ENCODE measurements at regions not wholly inside any gene's neighbourhood (a gene's known extent, or its start where the extent isn't known, plus 50 kb on each side); places are given as distances from the start of the nearest gene placed in this dataset.
"Not testable (repeated sequence)": the region's sequence is repeated elsewhere in the genome, so short reads cannot be mapped to it uniquely, and the experiment has no call there.

- no peak for DNase-seq (ENCODE audit: low read depth in 4 of 4, low spot score in 1 of 4)
Observed at GRCh38 chr11:38594895-38595294, 1996.9 kb upstream of the RAG2 start.

DNA sequence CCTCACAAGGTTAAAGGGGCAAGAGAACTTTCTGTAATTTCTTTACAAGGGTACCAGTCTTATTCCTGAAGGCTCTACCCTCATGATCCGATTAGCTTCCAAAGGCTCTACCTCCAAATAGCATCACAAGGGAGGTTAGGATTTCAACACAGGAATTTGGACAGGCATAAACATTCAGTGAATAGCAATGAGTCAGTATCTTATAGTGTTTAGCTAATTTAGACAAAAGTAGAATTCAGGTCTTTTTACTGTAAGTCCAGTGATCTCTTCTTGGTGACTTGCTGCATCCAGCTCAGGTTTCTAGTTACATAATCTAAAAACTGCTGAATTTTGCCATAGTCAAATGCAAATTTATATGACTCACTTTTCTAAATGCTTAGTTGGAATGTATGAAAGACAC is 1995.6 kb upstream of the RAG2 start:
- no peak for DNase-seq (ENCODE audit: low read depth in 4 of 4, low spot score in 1 of 4)

DNA sequence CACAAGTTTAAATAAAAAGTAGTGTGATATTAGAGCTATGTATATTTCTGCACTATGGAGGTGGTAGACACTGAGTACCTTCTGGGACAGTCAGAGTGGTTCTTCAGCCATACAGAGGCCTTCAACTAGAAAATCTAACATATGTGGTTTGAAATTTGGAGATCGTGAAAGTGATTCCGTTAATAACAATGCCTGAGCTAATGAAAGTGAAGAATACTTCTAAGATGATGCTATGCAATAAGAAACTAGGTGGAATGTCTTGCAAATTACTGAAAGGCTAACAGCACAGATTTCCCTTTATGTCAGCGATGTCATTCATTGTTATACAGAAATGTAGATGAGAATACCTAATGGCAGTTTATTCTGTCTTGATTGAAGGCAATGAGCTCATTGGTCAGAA is 1984.7 kb upstream of the RAG2 start:
- DNase-seq (ENCODE audit: low read depth in 4 of 4, low spot score in 1 of 4) = no peak

DNA sequence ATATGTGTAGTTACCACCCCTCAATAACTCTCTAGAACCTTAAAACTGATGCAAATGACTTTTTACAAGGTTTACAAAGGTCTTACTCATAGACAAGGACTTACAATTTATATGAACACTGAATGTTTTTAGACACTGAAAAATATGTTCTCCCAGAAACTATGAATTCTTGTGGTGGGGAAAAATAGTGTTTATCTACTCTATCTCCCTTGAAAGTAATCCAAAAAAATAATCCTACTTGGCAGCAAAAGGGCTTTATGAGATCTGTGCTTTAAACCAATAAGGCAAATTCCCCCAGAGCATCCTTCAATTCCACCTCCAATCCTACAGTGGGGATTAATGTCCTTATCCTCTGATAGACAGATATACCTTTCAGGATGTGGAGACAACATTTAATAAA is 1984.1 kb upstream of the RAG2 start:
- no peak for DNase-seq (ENCODE audit: low read depth in 4 of 4, low spot score in 1 of 4)

DNA sequence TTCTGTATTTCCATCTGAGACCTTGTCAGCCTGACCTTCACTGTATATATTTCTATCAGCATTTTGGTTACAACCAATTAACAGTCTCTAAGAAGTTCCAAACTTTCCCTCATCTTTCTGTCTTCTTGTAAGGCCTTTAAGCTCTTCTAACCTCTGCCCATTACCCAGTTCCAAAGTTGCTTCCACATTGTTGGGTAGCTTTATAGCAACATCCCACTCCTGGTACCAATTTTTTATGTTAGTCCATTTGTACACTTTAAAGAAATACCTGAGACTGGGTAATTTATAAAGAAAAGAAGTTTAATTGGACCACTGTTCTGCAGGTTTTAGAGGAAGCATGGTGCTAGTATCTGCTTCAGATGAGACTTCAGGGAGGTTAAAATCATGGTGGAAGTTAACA is 1979.7 kb upstream of the RAG2 start:
- DNase-seq (ENCODE audit: low read depth in 4 of 4, low spot score in 1 of 4) = no peak

- no peak for DNase-seq (ENCODE audit: low read depth in 4 of 4, low spot score in 1 of 4)
Observed at GRCh38 chr11:38562562-38562961, 1964.5 kb upstream of the RAG2 start.

DNA sequence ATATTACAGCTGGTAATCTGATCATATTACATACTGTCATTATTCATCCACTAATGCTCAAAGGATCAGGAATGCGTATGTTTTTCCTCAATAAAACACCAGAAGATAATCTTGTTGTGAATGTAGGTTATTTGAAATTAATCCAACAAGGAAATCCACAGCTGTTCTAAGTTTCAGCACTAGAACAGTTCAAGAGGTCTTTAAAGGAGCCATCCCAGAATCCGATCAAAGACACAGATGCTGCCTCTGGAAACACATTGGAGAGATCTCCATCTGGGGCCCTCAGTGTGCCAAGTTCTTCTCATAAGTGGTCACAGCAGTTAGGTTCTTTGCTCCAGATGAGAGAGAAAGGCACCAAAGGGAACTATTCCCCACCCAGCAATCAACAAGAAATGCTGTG is 1955.1 kb upstream of the RAG2 start:
- DNase-seq (ENCODE audit: low read depth in 4 of 4, low spot score in 1 of 4) = no peak

- no peak for DNase-seq (ENCODE audit: low read depth in 4 of 4, low spot score in 1 of 4)
Observed at GRCh38 chr11:38547462-38547861, 1949.4 kb upstream of the RAG2 start.

DNA sequence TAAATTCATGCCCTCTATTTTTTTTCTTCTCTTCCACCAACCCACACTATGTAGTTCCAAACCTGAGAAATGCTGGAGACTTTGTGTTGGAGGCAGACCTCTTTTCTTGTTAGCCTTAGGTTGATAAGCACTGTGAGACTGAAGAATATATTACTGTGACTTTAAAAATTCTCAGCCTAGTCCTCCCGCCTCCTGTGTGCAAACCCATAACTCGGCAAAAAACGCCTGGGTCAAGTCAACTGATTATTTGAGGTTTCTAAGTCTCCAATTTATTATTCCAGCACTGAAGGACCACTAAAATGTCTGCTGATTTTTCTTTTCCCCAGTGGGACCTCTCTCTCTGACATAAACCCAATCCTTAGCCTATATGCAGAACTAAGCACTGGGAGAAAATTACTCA is 1946.0 kb upstream of the RAG2 start:
- no peak for DNase-seq (ENCODE audit: low read depth in 4 of 4, low spot score in 1 of 4)

DNA sequence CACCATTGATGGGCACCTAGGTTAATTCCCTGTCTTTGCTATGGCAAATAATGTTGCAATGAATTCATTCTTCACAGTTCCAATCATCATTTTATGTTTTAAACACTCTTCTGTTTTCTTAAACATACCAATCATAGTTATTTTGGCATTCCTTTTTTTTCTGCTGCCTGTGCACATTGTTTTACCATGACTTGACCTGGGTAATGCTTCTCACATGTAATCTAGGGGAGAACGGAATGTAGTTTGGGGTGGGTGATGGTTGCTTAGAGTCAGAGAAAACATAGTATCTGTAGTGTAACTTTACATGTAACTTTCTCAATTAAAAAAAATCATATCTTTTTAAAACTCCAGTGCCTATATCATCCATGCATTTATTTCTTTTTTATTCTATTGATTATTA is 1945.3 kb upstream of the RAG2 start:
- DNase-seq (ENCODE audit: low read depth in 4 of 4, low spot score in 1 of 4) = no peak

GRCh38 chr11:38538866-38539680 is 1941.0 kb upstream of the RAG2 start:
- DNase-seq (ENCODE audit: low read depth in 4 of 4, low spot score in 1 of 4) = no peak

DNA sequence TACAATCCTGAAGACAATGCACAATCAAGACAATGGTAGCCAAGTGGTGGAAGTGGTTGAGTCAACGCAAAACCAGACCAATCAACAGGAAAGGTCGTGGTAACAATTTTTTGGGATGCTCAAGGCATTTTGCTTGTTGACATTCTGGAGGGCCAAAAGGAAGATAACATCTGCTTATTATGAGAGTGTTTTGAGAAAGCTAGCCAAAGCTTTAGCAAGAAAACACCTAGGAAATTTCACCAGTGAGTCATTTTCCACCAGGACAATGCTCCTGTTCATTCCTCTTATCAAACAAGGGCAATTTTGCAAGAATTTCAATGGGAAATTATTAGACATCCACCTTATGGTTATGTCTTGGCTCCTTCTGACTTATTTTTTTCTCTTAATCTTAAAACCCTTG is 1932.2 kb upstream of the RAG2 start:
- DNase-seq (ENCODE audit: low read depth in 4 of 4, low spot score in 1 of 4) = no peak

DNA sequence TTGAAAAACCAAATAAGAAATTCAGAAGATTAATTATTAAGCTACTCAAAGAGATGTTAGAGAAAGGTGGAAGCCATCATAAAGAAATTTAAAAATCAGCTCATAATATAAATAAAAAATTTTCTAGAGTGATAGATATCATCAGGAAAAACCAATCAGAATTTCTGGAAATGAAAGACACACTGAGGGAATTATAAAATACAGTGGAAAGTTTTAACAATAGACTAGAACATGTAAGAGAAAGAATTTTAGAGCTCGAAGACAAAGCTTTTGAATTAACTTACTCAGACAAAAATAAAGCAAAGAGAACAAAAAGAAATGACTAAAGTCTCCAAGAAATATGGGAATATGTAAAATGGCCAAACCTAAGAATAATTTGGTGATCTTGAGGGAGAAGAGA is 1926.9 kb upstream of the RAG2 start:
- no peak for DNase-seq (ENCODE audit: low read depth in 4 of 4, low spot score in 1 of 4)

GRCh38 chr11:38517991-38518390 is 1920.0 kb upstream of the RAG2 start:
- DNase-seq (ENCODE audit: low read depth in 4 of 4, low spot score in 1 of 4) = no peak

- not testable (repeated sequence) for DNase-seq (ENCODE audit: low read depth in 4 of 4, low spot score in 1 of 4)
Observed at GRCh38 chr11:38512830-38513229, 1914.8 kb upstream of the RAG2 start.

DNA sequence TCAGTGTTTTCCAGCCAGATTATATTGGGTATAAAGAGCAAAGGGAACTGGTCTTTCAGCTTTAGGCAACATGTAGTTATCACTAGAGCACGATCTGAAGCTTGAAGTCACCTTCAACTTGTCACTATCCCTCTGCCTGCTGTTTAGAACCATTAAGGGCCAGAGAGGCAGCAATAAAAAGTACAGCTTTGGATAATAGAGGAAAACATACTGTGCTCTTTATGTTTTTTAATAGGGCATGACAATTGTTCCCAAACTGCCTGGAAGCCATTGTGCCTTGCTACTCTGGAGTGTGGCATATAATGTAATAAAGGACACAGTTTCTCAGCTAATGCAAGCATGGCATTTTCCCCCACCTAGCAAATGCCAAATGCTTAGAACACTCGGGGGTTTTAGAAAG is 1912.0 kb upstream of the RAG2 start:
- DNase-seq (ENCODE audit: low read depth in 4 of 4, low spot score in 1 of 4) = no peak

DNA sequence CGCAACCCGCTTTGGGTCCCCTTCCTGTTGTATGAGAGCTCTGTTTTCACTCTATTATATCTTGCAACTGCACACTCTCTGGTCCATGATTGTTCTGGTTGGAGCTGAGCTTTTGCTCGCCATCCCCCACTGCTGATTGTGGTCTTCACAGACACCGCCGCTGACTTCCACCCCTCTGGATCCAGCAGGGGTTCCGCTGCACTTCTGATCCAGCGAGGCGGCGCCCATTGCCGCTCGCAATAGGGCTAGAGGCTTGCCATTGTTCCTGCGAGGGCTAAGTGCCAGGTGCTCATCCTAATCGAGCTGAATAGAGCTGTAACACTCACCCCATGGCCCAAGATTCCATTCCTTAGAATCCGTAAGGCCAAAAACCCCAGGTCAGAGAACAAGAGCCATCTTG is 1905.8 kb upstream of the RAG2 start:
- no peak for DNase-seq (ENCODE audit: low read depth in 4 of 4, low spot score in 1 of 4)

DNA sequence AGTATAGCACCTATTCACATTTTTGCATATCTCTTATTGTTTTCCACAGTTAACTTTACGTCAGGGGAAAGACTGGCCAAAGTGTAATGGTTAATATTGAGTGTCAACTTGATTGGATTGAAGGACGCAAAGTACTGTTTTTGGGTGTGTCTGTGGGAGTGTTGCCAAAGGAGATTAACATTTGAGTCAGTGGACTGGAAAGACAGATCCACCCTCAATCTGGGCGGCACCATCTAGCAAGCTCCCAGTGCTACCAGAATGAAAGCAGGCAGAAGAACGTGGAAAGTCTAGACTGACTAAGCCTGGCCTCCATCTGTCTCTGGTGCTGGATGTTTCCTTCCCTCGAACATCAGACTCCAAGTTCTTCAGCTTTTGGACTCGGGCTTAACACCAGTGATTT is 1900.7 kb upstream of the RAG2 start:
- DNase-seq (ENCODE audit: low read depth in 4 of 4, low spot score in 1 of 4) = no peak

GRCh38 chr11:38491986-38492385 is 1894.0 kb upstream of the RAG2 start:
- no peak for DNase-seq (ENCODE audit: low read depth in 4 of 4, low spot score in 1 of 4)

DNA sequence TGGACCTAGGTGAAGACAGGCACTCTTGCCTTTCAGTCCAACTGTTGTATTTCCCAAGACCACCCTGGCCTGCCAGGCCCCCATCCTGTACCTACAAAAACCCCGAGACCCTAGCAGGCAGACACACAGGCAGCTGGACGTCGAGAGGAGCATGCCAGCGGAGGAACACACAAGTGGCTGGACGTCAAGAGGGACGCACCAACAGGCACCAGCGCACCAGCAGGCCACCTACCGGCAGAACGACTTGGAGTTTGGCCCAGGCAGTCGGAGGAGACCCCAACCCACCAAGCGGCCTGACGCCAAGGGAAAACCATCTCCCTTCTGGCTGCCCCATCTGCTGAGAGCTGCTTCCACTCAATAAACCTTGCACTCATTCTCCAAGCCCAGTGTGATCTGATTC is 1883.4 kb upstream of the RAG2 start:
- no peak for DNase-seq (ENCODE audit: low read depth in 4 of 4, low spot score in 1 of 4)

- no peak for DNase-seq (ENCODE audit: low read depth in 4 of 4, low spot score in 1 of 4)
Observed at GRCh38 chr11:38476808-38477575, 1879.0 kb upstream of the RAG2 start.

DNA sequence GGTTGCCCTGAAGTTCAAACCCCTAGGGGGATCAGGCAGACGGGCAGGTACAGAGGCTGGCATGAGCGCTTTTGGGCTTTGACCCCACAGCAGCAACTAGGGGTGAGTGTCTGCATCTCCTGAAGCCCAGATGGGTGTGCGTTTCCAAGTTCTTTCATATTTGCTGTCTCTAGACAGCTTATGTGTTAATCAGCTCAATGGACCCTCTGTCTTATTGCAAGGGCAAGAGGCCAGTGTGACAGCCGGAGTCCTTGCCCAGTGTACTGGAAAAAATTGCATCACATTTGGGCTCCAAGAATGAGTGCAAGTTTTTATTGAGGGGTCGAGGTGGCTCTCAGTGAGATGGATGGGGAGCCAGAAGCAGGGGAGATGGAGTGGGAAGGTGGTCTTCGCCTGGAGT is 1863.7 kb upstream of the RAG2 start:
- DNase-seq (ENCODE audit: low read depth in 4 of 4, low spot score in 1 of 4) = no peak

DNA sequence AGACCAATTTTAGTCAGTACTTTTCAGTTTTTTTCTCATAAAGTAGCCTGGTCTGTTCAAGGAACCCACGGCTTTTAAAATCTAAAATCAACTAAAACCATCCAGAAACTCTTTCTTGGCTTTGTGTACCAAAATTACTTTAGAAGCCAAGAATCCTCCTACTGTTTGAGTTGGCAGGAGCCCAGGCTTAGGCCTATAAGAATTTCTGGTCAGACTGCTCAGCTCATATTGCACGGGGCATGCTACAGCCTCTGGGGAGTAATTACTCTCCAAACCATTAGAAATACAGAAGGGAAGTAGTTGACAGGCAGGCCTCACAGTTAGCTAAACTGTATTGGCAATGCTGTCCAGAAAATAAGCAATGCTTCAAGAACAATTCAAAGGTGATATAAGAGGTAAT is 1862.9 kb upstream of the RAG2 start:
- DNase-seq (ENCODE audit: low read depth in 4 of 4, low spot score in 1 of 4) = no peak

Data from stimulated activated CD4-positive, alpha-beta T cell treated with anti-CD3 and anti-CD28 coated beads, Interleukin-1b, Interleukin-23, amount 100 ng/mL, for 24 hours (primary cell).